Fibroblast of mammary gland (primary cell): ENCODE measurements at regions not wholly inside any gene's neighbourhood (a gene's known extent, or its start where the extent isn't known, plus 50 kb on each side); places are given as distances from the start of the nearest gene placed in this dataset.
"Not testable (repeated sequence)": the region's sequence is repeated elsewhere in the genome, so short reads cannot be mapped to it uniquely, and the experiment has no call there.

Experiments used
- DNase-seq: peaks from one replicate; pipeline ENCODE4 v3.0.0-alpha.2; 2010; ENCODE audit warnings: low read depth
- H3K4me3 ChIP-seq: 2 replicates; pipeline ENCODE4 v1.5.1; 2011; ENCODE audit warnings: low read depth, mild to moderate bottlenecking, low read length, moderate library complexity; ENCODE audit not compliant: control insufficient read depth
- TF ChIP-seq, protein P1 (sequence below): conservative IDR thresholded peaks from 2 replicates; pipeline ENCODE4 v1.5.1; 2011; ENCODE audit warnings: low read depth, low read length, inconsistent platforms; ENCODE audit not compliant: control insufficient read depth, insufficient read depth

DNA sequence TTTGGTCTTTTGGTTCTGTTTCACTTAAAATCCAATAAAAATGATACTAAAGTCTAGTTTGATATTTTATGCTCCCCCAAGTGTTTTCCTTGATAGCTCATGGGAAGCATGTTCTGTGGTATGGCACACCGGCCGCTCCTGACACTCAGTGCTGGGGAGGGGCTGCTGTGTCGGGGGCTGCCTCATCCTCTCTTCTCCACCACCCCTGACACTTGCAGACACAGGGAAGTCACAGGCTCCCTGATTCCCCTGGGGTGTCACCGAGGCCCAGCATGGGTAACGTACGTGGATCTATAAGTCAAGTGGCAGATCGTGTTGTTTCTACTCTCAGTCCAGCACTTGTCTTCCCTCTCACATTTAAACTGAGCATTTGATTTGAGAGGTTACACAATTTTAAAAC is 508.6 kb downstream of the TNS3 start:
- no peak for DNase-seq
- TF ChIP-seq, protein P1, sequence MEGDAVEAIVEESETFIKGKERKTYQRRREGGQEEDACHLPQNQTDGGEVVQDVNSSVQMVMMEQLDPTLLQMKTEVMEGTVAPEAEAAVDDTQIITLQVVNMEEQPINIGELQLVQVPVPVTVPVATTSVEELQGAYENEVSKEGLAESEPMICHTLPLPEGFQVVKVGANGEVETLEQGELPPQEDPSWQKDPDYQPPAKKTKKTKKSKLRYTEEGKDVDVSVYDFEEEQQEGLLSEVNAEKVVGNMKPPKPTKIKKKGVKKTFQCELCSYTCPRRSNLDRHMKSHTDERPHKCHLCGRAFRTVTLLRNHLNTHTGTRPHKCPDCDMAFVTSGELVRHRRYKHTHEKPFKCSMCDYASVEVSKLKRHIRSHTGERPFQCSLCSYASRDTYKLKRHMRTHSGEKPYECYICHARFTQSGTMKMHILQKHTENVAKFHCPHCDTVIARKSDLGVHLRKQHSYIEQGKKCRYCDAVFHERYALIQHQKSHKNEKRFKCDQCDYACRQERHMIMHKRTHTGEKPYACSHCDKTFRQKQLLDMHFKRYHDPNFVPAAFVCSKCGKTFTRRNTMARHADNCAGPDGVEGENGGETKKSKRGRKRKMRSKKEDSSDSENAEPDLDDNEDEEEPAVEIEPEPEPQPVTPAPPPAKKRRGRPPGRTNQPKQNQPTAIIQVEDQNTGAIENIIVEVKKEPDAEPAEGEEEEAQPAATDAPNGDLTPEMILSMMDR: no peak
- no peak overlapping the region for H3K4me3 ChIP-seq

DNA sequence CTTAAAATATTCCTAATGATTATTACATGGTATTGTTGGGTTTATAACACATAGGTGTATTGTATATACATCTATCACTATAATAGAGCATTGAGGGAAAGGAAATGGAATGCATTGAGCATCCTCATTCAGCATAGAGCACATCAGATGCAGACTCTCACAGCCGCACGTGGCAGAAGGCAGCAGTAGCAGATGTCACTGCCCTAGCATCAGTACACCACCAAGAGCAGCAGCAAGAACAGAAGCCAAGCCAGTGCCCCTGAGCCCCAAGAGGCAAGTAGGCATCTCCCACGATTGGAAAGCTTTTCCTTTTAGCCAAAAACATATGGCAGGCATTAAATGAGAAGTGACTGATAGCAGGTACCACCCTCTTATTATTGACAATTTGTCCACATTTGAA is 510.0 kb downstream of the TNS3 start:
- TF ChIP-seq, protein P1: no peak
- no peak for DNase-seq
- no peak overlapping the region for H3K4me3 ChIP-seq

DNA sequence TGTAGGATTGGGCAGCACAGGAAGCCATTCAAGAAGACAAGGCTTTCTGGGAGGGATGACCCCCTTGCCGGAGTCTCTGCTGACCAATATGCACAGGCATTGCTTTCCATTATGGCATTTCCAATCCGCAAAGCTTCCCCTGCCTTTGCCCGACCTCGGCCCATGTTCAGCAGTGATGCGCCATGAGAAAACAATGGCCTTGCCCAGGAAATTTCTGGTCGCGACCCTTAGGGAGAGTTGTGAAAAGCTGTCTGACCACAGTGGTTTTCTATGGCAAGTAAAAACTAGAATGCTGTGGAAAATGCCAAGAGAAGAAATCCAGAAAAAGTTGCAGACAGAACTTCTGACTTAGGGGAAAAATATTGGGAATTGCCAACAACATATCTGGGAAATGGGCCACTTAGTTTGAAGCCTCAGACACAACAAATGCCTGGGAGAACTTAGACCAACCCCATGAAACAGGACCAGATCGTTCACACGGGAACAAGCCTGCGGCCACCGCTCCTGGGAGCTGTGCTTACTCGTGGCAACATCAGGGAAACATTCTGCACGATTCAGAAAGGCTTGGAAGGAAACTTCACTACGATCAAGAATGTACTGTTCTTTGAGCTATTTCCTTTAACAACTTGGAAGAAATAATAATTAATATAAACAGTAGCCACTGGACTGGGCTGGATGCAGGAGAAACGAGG is 512.4 kb downstream of the TNS3 start:
- DNase-seq: no peak
- no peak overlapping the region for H3K4me3 ChIP-seq

DNA sequence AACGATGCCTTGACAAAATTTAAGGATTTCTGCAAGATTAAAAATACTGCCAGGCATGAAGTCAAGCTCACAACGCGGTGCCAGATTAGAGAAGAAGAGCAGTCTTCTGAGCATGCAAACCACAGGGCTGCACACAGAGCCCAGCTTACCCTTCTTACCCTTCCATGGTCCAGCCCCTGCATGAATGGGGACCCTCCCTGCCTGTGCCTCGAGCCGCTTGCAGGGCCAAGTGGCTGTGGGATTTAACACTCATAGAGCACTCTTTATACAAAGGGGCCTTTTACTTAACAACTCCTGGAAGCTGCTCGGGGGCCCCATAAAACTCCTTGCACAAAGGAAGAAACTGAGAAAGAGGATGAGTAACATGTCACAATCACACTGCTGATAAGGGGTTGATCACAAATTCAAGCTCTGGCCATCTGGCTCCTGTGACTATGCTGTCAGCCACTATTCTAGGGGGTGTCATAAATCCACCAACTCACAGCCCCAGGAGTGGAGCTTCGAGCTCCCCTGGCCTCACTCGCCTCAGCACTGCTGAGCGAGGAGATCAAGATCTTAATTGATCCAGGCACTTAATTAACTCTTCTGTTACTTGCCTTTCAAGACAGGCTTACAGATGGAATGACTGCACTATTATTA is 514.8 kb downstream of the TNS3 start:
- TF ChIP-seq, protein P1: no peak

More for the DNA sequence above, 512.4 kb downstream of the TNS3 start:
- TF ChIP-seq, protein P1: no peak

DNA sequence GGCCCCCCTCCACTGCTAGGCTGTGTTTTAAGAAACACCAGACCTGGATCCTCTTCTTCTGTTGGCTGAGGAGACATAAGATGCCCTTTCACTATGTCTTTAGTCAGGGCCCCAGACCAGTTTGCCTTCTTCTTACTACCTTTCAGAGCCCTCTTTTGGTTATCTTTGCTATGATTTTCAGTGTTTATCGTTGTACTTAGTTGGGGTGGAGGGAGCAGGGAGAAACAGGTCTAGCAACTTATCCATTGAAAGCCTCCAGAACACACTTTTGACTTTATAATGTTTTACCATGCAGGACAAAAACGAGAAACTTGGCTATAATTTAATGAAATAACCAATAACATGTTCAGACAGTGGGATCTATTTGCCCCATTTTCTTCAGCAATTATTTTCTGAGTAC is 525.2 kb downstream of the TNS3 start:
- H3K4me3 ChIP-seq: no peak overlapping the region
- DNase-seq: no peak
- TF ChIP-seq, protein P1: no peak

More for the DNA sequence above, 514.8 kb downstream of the TNS3 start:
- H3K4me3 ChIP-seq: no peak overlapping the region
- no peak for DNase-seq

DNA sequence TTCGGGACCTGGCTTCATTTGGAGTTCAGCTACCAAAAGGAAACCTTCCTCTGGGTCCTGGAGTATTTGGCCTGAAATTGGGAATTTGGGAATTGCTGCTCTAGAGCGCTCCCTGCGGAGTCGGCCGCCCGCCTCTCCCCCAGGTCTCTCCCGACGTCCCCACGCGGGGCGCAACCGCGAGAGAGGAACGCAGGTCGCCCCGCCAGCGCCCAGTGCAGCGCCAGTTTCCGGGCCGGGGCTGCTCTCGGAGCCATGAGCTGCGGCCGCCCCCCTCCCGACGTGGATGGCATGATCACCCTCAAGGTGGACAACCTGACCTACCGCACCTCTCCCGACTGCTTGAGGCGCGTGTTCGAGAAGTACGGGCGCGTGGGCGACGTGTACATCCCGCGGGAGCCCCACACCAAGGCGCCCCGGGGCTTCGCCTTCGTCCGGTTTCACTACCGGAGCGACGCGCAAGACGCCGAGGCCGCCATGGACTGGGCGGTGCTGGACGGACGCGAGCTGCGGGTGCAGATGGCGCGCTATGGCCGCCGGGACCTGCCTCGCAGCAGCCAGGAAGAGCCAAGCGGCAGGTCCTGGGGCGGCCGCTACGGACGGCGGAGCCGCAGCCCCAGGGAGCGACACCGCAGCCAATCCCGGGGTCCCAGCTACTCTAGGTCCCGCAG is 529.2 kb downstream of the TNS3 start:
- DNase-seq, H3K4me3 ChIP-seq: not testable (repeated sequence)

DNA sequence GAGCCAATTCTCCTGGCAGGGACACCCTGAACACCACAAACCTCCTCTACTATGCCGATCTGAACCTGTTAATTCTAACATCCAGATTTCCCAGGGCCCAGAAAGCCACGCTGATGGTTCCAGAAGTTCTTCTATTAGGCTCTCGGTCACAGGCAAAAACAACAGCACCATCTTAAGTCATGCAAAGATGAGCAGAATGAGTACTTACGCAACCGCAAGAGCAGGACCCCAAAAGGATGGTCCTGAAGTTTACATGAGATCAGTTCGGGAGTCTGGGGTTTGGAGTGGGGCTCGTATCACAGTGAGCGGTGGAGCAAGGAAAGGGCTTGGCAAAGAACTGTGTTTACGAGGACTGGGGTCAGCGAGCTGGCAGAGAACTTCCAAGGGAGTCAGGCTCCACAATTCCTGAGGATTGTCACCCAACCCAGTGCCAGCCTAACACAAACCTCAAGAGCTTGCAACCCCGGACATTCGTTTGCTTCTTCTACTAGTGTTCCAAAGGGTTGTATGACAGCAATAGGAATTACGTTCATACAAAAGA is 532.6 kb downstream of the TNS3 start:
- no peak overlapping the region for H3K4me3 ChIP-seq
- DNase-seq: no peak
- TF ChIP-seq, protein P1: no peak
